GM21576 (cell line): ENCODE measurements at regions not wholly inside any gene's neighbourhood (a gene's known extent, or its start where the extent isn't known, plus 50 kb on each side); places are given as distances from the start of the nearest gene placed in this dataset.

Experiments used
- ATAC-seq: cut with Tn5 transposase; IDR thresholded peaks from one replicate; pipeline ENCODE4 v1.9.1; 2021; ENCODE audit warnings: mild to moderate bottlenecking, moderate library complexity; ENCODE audit not compliant: unreplicated experiment

- ATAC-seq: no peak
Observed at GRCh38 chr1:229046251-229046853, 224.6 kb upstream of the RAB4A start.

- ATAC-seq: no peak
Observed at GRCh38 chr1:229047161-229047839, 223.6 kb upstream of the RAB4A start.

DNA sequence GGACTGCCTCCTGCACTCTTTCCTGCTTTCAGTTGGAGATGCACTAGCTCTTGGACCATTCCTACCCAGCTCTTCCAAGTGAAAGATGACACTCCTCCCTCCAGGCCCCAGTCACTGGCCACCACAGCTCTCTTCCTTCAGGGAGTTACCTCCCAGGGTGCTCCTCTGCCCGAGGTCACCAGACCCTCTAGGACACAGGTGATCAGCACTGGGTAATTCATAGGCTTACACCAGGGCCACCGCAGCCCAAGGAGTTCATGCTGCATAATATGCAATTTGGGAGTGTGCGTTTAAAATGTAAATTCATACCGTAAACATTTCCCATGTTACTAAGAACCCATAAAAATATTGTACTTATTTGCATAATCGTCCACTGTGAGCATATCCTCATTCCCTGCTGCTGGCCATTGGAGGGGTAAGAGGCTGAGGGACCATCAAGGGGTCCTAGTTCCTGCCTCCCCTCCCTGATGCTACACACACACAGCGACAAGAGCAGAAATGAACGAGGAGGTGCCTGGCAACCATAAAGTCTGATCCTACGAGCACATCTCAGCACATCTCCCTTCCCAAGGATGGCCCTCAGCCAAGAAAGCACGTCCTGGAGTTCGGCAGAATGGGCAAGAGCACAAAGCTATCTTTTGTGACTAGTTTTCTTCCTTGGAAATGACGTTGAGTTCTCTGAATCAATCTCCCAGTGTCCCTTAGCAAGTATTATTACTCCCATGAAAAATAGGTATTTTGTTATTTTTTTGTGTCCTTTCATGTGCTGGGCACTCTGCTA lies 222.9 kb upstream of the RAB4A start:
- ATAC-seq: no peak

- ATAC-seq: no peak
Observed at GRCh38 chr1:229048896-229049295, 222.0 kb upstream of the RAB4A start.

DNA sequence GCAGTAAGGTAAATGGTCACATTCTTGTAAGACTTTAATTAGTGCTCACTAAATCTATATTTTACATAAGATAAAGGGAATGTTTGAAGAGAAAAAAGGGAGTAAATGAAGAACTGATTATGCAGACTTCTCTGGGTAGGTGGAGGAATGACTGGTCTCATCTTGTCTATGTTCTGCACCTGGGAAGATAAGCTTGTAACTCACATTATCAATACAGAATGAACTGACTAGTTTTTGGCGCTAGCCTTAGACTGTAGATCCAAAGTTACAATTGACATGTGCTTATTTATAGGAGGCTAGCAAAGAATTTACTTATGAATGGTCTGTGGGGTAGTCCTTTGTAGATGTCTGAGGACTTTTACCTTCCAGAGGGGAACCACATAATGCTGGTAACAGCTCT lies 214.9 kb upstream of the RAB4A start:
- no peak for ATAC-seq

DNA sequence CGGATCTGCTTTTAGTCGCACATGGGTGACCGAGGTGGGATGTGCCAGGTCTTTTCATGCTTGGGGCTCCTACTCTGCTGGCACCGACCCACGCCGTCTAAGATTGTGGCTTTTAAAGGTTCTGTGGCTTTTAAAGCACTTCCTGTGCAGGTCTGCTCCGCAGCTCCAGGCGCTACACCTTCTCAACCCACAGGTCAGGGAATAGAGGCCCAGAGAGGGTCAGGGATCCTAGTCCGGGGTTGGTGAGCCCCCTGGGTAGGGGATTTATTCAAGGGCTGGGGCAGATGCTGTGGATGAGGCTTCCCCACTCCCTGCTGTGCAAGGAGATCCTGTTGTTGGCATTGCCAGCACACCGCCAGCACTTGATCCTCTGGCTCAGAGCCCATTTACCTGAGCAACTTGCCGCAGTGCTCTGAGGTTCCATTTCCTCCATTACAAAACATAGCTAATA lies 212.8 kb upstream of the RAB4A start:
- ATAC-seq: no peak

GRCh38 chr1:229058729-229059128 lies 212.2 kb upstream of the RAB4A start:
- no peak for ATAC-seq

GRCh38 chr1:229059671-229060539 lies 211.0 kb upstream of the RAB4A start:
- no peak for ATAC-seq

DNA sequence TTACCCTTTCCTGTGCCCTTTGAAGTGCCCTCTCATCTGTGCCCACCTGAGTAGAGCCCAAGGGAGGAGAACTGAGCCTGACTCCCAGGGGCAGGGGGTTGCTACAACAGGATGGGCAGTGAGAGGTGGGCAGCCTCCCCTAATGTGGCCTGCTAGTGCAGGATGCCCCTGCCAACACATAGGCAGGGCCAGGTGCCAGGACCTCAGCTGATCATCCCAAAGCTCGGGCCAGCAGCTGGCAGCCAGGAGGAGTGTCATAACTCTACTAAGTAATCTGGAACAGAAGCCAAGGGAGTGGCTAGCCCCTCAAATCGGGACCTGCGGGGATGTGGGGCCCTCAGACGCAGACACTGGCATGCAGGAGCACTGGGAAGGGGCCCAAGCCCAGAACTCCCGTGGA lies 208.8 kb upstream of the RAB4A start:
- ATAC-seq: no peak

DNA sequence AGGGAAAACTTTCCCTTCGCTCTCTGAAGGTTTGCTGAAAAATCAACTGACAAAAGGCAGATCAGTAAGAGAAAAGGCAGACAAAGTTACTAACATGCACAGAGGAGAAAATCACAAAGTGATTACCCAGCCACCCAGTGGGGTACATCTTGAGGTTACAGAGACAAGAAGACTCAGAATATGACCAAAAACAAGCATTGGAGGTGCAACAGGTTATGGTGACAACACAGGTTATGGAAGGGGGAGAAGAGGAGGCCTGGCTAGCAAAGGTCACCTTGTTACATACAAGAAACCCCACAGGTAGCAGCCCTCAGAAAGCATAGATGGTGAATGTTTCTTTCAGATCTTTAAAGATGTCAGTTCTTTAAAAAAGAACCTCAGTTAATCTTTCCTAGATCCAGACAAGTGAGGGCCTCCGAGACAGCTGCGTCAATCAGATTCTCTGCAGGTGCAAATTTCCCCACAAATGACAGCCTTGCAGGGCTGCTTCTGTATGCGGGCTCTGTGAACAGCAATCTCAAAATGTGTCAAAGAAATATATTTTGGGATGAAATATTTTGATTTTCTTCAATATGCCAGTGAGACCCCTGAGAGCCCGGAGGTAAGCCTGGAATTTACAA lies 207.6 kb upstream of the RAB4A start:
- ATAC-seq: no peak

- no peak for ATAC-seq
Observed at GRCh38 chr1:229064320-229065168, 206.4 kb upstream of the RAB4A start.

DNA sequence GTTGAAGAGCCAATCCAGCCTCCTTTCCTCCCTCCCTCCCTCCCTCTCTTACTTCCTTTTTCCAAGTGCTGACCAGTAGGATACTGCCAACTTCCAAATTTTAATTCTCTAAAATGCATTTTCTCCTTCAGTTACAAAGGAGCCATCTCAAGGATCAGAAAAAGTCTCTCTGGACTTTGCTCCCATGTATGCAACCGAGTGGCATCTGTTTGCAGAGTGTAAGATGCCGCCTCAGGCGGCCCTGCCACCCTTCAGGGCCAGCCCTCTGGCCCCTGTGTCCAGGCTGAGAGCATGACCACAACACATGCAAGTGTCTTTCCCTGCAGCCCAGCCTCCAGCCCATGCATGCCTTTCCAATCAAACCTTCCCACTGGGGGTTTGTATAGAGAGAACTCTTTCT lies 205.3 kb upstream of the RAB4A start:
- ATAC-seq: no peak

DNA sequence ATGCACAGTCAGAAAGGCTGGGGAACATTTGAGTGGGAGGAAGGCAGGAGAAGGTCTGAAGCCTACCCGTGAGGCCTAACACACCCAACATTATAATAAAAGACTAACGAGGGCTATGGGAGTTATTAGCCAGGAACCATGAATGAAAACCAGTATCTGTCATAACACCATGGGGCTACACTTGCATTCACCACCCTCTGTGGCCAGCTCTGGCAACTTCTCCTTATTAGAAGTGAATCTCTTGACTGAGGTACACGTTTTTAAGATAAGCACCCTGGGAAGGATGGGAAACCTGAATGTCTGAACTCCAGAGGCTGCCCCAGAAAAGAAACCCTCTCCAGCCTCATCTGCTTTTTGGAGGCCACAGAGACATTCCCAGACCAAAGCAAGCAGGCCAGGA lies 204.3 kb upstream of the RAB4A start:
- ATAC-seq: no peak

DNA sequence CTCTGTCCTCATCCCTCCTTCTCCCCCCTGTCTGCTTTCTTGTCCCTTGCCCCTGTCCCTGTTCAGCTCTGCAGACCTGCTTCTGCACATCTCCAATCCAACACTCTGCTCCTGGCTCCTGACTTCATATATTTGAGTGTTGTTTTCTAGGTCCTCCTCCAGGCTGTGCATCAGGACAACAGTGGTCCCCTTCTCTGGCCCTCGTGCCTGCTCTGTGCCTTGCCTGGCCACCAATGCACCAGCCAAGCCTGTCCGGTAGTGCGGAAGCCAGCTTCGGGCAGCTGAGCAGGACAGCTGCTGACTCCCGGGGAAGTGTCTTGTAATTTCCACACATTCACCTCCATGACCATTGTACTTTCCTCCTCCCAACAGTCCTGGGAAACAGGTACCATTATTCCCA lies 203.4 kb upstream of the RAB4A start:
- ATAC-seq: no peak

- ATAC-seq: no peak
Observed at GRCh38 chr1:229068270-229068987, 202.5 kb upstream of the RAB4A start.

- no peak for ATAC-seq
Observed at GRCh38 chr1:229069176-229069575, 201.7 kb upstream of the RAB4A start.

- no peak for ATAC-seq
Observed at GRCh38 chr1:229070168-229070567, 200.7 kb upstream of the RAB4A start.

DNA sequence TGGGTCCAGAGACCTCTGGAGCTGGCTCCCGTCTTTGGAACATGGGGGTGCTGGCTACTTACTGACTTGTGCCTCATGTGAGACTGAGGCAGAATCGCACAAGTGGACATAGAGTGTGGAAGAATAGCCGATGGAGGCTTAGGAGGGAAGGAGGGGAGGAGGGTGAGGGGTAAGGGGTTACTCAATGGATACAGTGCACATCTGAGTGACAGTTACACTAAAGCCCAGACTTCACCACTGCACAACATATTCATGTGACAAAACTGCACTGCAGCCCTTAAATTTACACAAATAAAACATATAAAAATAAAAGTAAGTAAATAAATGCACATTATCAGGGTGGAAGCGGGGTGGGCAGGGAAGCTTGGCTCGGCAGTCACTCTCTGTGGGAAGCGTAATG lies 197.7 kb upstream of the RAB4A start:
- no peak for ATAC-seq

GRCh38 chr1:229075217-229075616 lies 195.7 kb upstream of the RAB4A start:
- no peak for ATAC-seq
